GM23338 (cell line): ENCODE measurements at regions not wholly inside any gene's neighbourhood (a gene's known extent, or its start where the extent isn't known, plus 50 kb on each side); places are given as distances from the start of the nearest gene placed in this dataset.

Experiments used
- ATAC-seq: fragments of 200-7000 bp; cut with Tn5 transposase; 3 replicates; pipeline ENCODE4 v1.9.1; 2020
- DNase-seq: peaks from one replicate; pipeline ENCODE4 v3.0.0-alpha.2; 2015; ENCODE audit warnings: low spot score
- H2AFZ ChIP-seq: fragments of 200-600 bp; sonication (generic); 2 replicates; pipeline ENCODE4 v1.8.0; 2016; ENCODE audit warnings: antibody characterized with exemption, mild to moderate bottlenecking, moderate library complexity
- H3F3A ChIP-seq: fragments of 200-600 bp; sonication (generic); replicated peaks from 2 replicates; pipeline ENCODE4 v1.8.0; 2017; ENCODE audit warnings: antibody characterized with exemption, mixed run types, low read depth
- H3K27ac ChIP-seq: fragments of 200-600 bp; sonication (generic); 2 replicates; pipeline ENCODE4 v1.6.1; 2016; ENCODE audit warnings: low read depth
- H3K27me3 ChIP-seq: fragments of 200-600 bp; sonication (generic); 2 replicates; pipeline ENCODE4 v1.8.0; 2016; ENCODE audit warnings: mild to moderate bottlenecking, mixed run types, moderate library complexity; ENCODE audit not compliant: insufficient read depth
- H3K36me3 ChIP-seq: fragments of 200-600 bp; sonication (generic); 2 replicates; pipeline ENCODE4 v1.8.0; 2016; ENCODE audit warnings: mild to moderate bottlenecking; ENCODE audit not compliant: insufficient read depth
- H3K4me1 ChIP-seq: fragments of 200-600 bp; sonication (generic); 2 replicates; pipeline ENCODE4 v1.8.0; 2016; ENCODE audit warnings: mild to moderate bottlenecking, moderate library complexity; ENCODE audit not compliant: insufficient read depth
- H3K4me2 ChIP-seq: fragments of 200-600 bp; sonication (generic); 2 replicates; pipeline ENCODE4 v1.7.1; 2017; ENCODE audit warnings: mixed run types
- H3K4me3 ChIP-seq: fragments of 200-600 bp; sonication (generic); 2 replicates; pipeline ENCODE4 v1.6.1; 2016; ENCODE audit warnings: mixed run types
- H3K79me2 ChIP-seq: fragments of 200-600 bp; sonication (generic); replicated peaks from 2 replicates; pipeline ENCODE4 v1.8.0; 2017; ENCODE audit warnings: mild to moderate bottlenecking; ENCODE audit not compliant: insufficient read depth
- H3K9me2 ChIP-seq: fragments of 200-600 bp; sonication (generic); 2 replicates; pipeline ENCODE4 v1.8.0; 2017; ENCODE audit not compliant: insufficient read depth
- H4K20me1 ChIP-seq: fragments of 200-600 bp; sonication (generic); replicated peaks from 2 replicates; pipeline ENCODE4 v1.8.0; 2017; ENCODE audit warnings: mild to moderate bottlenecking; ENCODE audit not compliant: insufficient read depth
- H3K27ac Mint-ChIP-seq: 2 replicates; pipeline ENCODE4 v1.8.0; 2020; ENCODE audit warnings: inconsistent platforms, mild to moderate bottlenecking, moderate library complexity, mixed read lengths
- H3K27me3 Mint-ChIP-seq: 3 replicates; pipeline ENCODE4 v1.8.0; 2022; ENCODE audit warnings: low read depth, mild to moderate bottlenecking, moderate library complexity, mixed read lengths, inconsistent platforms; ENCODE audit not compliant: insufficient read depth, poor library complexity
- H3K36me3 Mint-ChIP-seq: 3 replicates; pipeline ENCODE4 v1.8.0; 2021; ENCODE audit warnings: low read depth, mild to moderate bottlenecking, inconsistent platforms, moderate library complexity, mixed read lengths
- H3K4me1 Mint-ChIP-seq: 3 replicates; pipeline ENCODE4 v1.8.0; 2020; ENCODE audit warnings: mild to moderate bottlenecking, inconsistent platforms, mixed read lengths
- H3K4me3 Mint-ChIP-seq: 3 replicates; pipeline ENCODE4 v1.8.0; 2021; ENCODE audit warnings: moderate library complexity, mild to moderate bottlenecking, inconsistent platforms, mixed read lengths
- H3K9me3 Mint-ChIP-seq: 3 replicates; pipeline ENCODE4 v1.8.0; 2020; ENCODE audit warnings: moderate library complexity, mild to moderate bottlenecking, inconsistent platforms, mixed read lengths
- CREB1 ChIP-seq: fragments of 250-450 bp; sonication (Bioruptor Pico); IDR thresholded peaks from 2 replicates; pipeline ENCODE4 v1.5.0; 2020; ENCODE audit warnings: low read depth, mild to moderate bottlenecking, moderate library complexity
- CTCF ChIP-seq, 2 experiments: fragments of 200-600 bp in 1 of 2; sonication (generic) in 1 of 2; conservative IDR thresholded peaks; 2 replicates each; pipeline versions ENCODE4 v1.5.1 to v1.6.1; 2016 to 2017; ENCODE audit warnings: antibody characterized with exemption in 2 of 2, low read depth in 2 of 2, mild to moderate bottlenecking in 2 of 2, moderate library complexity in 1 of 2
- ETS1 ChIP-seq: IDR thresholded peaks from 2 replicates; pipeline ENCODE4 v1.6.1; 2016; ENCODE audit warnings: antibody characterized with exemption
- EZH2 ChIP-seq: fragments of 200-600 bp; sonication (generic); IDR thresholded peaks from one replicate; pipeline ENCODE4 v1.8.0; 2017; ENCODE audit warnings: antibody characterized with exemption, mild to moderate bottlenecking, low read depth; ENCODE audit not compliant: unreplicated experiment
- EZH2phosphoT487 ChIP-seq: fragments of 200-600 bp; sonication (generic); IDR thresholded peaks from one replicate; pipeline ENCODE4 v1.8.1; 2018; ENCODE audit warnings: antibody characterized with exemption; ENCODE audit not compliant: unreplicated experiment
- REST ChIP-seq: IDR thresholded peaks from one replicate; pipeline ENCODE4 v1.6.1; 2018; ENCODE audit warnings: antibody characterized with exemption; ENCODE audit not compliant: unreplicated experiment
- STAT1 ChIP-seq: IDR thresholded peaks from one replicate; pipeline ENCODE4 v1.6.1; 2016; ENCODE audit warnings: antibody characterized with exemption; ENCODE audit not compliant: unreplicated experiment
- ZNF331 ChIP-seq: fragments of 250-450 bp; sonication (Bioruptor Pico); IDR thresholded peaks from 2 replicates; pipeline ENCODE4 v1.5.0; 2020; ENCODE audit warnings: low read depth, mild to moderate bottlenecking, moderate library complexity
- ZNF462 ChIP-seq: fragments of 250-450 bp; sonication (Bioruptor Pico); IDR thresholded peaks from 2 replicates; pipeline ENCODE4 v1.5.0; 2020; ENCODE audit warnings: mild to moderate bottlenecking, moderate library complexity

- Histone ChIP-seq H3K4me2 (no peak overlapping the region), H3K27ac (no peak overlapping the region), H3K4me1 (no peaks in the 10 kb centered on the region), H4K20me1 (no peaks in the 10 kb centered on the region), H3K36me3 (no peaks in the 10 kb centered on the region), H3K27me3 (no peaks in the 10 kb centered on the region), H3K9me2 (0 out of 2 replicates have a peak, but pooled peaks cover 8% of the 10 kb centered on the region), H3K79me2 (no peaks in the 10 kb centered on the region), H3F3A (no peaks in the 10 kb centered on the region), H3K4me3 (no peak overlapping the region), H2AFZ (no peak overlapping the region)
- TF ChIP-seq ZNF331 (CRISPR knock-in tag): no peak
- no peak for TF ChIP-seq CTCF (conservative IDR thresholded peaks at IDR 0.05; ENCODE audit: low read depth in 2 of 2)
- TF ChIP-seq EZH2phosphoT487: no peak
- no peak for TF ChIP-seq ZNF462
- no peak for TF ChIP-seq EZH2
- no peak for TF ChIP-seq CREB1 (CRISPR knock-in tag)
- TF ChIP-seq REST: no peak
- no peak for TF ChIP-seq STAT1
- no peak for TF ChIP-seq ETS1
- DNase-seq: no peak
- ATAC-seq: no peak
- Mint-ChIP-seq H3K36me3 (no peaks in the 10 kb centered on the region; the same call in 2 of the 3 replicates), H3K27me3 (peaks cover 4% of the 10 kb centered on the region), H3K27ac (no peak overlapping the region), H3K9me3 (no peaks in the 10 kb centered on the region), H3K4me3 (no peak overlapping the region), H3K4me1 (no peaks in the 10 kb centered on the region)
Observed at GRCh38 chr10:25694206-25694933, 239.7 kb upstream of the MYO3A start.
